RCC 7860 (cell line): ENCODE measurements at regions not wholly inside any gene's neighbourhood (a gene's known extent, or its start where the extent isn't known, plus 50 kb on each side); places are given as distances from the start of the nearest gene placed in this dataset.
A peak's percentile ranks its signal among the peaks of the same experiment; 100 is the strongest.

ENCODE experiments used
- DNase-seq: peaks from one replicate; pipeline ENCODE4 v3.0.0-alpha.2; 2015; ENCODE audit warnings: low spot score
- FAIRE-seq: peaks from 2 replicates; lab custom pipeline; 2012; peaks lifted over from hg19 to GRCh38; lab: Jason Lieb, UNC

DNA sequence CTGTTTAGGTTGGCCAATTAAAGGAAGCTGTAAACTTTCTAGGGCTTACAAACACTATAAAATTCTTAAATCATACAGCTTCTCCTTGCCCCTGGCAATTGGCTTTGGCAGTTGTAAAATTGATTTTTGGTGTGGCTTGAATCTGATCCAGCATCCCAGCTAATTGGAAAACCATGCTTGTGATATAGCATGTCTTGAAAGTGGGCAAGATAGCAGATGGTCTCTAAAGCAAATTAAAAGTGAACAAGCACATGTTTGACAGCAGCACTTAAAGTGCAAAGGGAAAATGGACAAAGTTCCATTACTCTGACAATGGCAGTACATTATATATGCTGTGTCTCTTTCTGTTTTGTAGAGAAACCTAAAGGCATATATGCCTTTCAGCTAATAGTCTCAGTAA is 302.9 kb upstream of the NXPH2 start:
- DNase-seq = no peak
- no peak for FAIRE-seq

DNA sequence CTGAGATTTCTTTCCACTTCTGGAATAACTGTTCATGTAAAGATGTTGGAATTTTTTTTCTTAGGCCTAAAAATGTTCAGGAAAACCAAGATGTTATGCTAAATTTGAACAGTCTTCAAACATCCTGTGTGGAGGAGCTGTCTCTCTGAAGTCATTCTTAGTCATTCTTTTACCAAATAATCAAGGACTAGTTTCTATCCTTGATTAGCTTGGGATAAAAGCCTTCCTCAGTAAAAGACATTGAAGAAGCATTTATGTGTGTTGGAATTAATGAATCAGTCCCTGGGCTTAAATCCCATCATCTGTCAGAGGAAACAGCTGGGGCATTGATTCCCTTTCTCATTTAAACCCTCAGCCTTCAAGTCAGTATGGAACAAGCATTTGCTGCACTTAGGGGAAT is 300.1 kb upstream of the NXPH2 start:
- FAIRE-seq (no peak), DNase-seq (no peak)

DNA sequence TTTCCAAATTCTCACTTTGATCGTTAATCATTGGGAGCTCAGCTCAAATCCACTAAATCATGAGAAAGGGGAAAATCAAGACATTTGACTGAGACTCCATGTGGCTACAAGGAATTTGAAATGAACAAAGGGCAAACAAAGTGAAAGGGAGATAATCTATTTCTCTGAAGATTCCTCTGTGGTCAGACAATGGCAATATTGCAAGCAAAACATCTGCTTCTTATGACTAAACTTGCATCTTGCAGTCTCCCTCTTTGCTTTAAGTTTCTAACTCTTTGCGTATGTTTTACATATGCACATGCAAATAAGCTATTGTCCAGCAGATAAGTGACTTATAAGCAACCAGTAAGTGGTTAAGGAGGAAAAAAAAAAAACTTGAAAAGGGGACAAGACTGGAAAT is 299.1 kb upstream of the NXPH2 start:
- no peak for DNase-seq
- FAIRE-seq = no peak

DNA sequence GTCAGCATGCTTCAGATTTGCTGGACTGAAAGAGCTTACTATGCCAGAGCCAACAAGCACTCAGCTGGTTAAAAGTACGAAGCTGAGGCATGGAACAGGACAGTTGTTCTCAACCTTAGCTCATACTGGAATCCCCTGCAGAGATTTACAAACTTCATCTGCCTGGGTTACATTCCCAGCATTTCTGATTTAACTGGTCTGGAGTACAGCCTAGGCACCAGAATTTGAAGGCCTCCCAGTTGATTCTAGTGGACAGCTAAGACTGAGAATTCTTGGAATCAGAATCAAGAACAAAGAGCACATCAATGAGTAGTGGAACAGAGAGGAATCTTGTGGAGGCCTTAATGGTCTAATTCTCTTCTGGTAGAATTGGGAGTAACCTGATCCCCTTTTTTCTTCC is 298.2 kb upstream of the NXPH2 start:
- no peak for DNase-seq
- FAIRE-seq = no peak

DNA sequence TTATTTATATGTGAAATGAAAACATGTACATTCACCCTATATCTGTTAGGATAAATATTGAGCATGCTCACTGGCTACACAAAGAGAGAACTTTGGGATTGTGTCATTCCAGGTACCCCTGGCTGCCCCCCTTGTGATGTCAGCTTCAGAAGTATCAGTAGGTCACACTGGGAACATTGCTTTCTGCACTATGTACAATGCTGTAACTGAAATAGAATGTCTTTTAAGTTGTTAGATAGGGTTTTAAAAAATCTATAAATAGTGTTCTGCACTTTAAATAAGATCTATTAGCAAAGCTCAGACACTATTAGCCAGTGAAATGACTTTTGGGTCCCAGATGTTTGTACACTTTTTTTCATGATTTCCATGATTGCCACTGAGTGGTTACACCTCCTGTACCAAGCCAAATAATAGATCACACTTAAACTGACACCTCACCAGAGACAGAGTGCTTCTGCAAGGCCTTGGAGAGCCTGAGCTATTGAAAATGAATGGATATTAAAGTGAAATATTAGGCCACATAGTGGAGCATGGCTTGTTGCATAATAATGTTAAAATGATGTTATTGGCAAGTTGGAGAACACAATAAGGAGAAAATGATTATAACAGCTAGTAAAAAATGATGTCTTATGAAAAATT is 297.0 kb upstream of the NXPH2 start:
- no peak for DNase-seq
- FAIRE-seq = no peak

GRCh38 chr2:139067874-139068273 is 287.7 kb upstream of the NXPH2 start:
- no peak for FAIRE-seq
- no peak for DNase-seq

GRCh38 chr2:139067072-139067471 is 286.9 kb upstream of the NXPH2 start:
- FAIRE-seq (no peak), DNase-seq (no peak)

DNA sequence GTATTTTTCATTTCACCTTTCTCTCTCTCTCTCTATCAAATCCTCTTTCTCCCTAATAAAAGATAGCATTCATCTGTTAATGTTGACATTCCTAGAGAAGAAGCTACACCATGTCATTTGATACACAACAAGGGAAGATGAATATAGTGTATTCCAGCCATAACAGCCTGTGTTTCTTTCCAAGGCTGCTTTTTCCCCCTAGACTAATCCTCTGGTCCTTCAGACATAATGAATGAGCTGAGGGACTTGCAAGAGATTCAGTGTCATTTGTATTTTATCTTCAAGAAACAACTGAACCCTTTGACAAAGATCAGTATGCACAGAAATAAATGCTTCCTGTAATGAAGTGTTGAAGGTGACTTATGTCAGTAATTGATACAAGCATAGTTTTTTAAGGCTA is 284.0 kb upstream of the NXPH2 start:
- no peak for FAIRE-seq
- DNase-seq = no peak

DNA sequence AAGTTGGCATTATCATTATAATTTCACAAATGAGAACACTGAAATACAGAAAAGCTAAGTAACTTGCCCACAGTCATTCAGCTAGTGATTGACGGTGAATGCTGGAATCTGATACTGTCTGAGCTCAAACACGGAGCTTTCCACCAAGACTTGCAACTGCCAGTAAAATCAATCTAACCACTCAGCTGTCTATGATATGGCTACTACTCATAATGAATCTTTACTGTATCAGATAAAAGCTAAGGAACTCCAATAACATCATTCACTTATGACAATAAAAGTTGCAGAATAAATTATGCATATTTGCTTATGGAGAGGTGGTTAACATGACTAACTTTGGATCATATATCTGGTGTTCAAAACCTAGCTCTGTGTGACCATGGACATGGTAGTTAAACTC is 279.4 kb upstream of the NXPH2 start:
- no peak for DNase-seq
- FAIRE-seq = no peak

- FAIRE-seq (no peak), DNase-seq (no peak)
Measured at GRCh38 chr2:139055202-139055601, 275.0 kb upstream of the NXPH2 start.

DNA sequence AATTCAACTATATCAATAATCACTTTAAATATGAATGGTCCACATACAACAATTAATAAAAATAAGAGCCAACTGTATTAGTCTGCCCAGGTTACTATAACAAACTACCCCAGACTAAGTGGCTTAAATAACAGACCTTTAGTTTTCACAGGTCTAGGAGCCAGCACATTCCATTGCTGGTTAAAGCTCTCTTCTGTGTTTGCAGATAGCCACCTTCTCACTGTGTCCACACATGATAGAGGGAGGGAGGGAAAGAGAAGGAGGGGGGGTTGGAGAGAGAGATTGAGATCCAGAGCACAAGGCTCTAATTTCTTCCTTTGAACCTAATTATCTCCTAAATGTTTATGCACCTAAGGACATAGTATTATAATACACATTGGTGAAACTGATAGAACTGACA is 267.8 kb upstream of the NXPH2 start:
- DNase-seq = no peak
- no peak for FAIRE-seq

DNA sequence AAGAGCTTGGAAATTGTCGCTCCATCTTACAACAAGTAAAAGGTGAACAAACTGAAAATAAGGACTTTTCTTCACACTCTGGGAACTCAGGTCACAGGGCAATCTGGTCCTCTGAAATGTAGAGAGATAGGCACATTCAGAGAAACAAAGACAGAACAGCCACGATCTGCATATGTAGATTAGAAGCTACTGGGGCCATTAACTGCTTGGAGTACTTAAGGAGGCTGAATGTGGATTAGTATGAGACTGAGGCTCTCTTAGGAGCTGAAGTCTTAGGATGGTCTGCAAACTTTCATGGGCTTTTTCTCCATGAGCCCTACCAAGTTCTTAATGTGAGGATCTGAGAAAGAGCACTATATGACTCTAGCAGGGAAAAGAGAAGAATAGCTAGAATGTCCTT is 265.3 kb upstream of the NXPH2 start:
- DNase-seq (no peak), FAIRE-seq (no peak)

GRCh38 chr2:139034064-139034463 is 253.9 kb upstream of the NXPH2 start:
- FAIRE-seq = no peak
- DNase-seq = no peak

DNA sequence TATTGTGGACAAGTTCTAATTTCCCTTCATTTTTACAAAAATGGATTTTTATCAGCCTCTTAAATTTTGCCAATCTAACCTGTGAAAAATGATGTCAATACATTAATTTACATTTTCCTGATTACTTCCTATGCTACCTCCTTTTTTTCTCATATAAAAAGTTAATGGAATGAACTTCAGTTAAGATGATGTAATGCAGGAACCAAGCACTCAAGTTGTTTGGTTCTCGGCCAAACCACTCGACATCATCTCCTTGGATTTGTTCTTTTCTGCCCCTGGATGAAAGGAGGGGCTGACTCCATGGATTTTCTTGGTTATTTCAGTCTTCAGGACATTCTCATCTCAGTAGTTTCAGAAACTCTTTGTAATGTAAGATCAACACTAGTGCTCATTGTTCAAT is 253.1 kb upstream of the NXPH2 start:
- FAIRE-seq (peak; percentile 81), DNase-seq (peak; percentile 47)

GRCh38 chr2:139031722-139032121 is 251.5 kb upstream of the NXPH2 start:
- DNase-seq (peak; percentile 31), FAIRE-seq (no peak)

DNA sequence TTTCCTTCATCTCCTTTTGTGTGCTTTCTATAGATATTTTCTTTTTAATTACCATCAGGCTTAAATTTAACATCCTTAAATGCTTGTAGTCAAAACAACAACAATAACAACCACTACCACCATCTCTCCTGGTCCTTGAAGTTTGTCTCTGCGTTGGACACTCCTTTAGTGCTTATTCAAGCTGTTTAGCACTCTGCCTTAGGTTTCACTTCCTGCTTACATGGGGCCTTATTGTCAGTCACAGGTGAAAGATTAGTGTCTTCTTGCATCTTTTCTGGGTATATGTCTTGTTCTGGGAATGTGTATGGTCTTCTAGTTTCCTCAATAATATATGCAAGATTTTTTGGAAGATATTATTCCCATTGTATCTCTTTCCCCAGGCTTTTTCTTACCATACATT is 240.1 kb upstream of the NXPH2 start:
- DNase-seq (no peak), FAIRE-seq (no peak)

DNA sequence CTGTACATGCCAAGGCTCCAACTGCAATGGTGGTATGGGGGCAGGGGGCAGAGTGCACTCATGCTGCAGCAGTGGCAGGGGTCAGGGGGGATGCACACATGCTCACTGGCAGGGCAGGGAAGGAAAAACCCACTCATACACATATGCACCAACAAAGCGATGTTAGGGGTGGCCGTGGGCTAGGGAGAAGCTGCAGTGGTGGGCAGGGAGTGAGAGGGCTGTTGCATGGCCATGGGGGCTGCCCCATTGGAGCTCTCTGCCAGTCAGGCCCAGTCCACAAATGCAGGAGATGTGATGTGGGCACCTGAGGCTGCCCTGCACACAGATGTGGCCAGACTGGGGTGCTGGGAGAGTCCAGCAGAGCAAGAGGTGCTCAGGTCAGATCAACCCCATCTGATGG is 238.1 kb upstream of the NXPH2 start:
- DNase-seq = no peak

DNA sequence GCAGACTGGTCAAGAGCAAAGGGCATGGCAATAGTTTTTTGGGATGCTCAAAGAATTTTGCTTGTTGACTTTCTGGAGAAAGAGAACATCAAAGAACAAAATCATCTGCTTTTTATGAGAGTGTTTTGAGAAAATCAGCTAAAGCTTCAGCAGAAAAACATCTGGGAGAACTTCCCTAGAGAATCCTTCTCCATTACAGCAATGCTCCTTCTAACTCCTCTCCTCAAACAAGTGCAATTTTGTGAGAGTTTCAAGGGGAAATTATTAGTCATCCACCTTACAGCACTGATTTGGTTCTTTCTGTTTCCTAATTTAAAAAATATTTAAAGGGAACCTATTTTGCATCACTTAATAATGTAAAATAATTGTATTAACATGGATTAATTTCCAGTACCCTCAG is 226.9 kb upstream of the NXPH2 start:
- no peak for DNase-seq
- FAIRE-seq = no peak

More for the DNA sequence above, 238.1 kb upstream of the NXPH2 start:
- no peak for FAIRE-seq

DNA sequence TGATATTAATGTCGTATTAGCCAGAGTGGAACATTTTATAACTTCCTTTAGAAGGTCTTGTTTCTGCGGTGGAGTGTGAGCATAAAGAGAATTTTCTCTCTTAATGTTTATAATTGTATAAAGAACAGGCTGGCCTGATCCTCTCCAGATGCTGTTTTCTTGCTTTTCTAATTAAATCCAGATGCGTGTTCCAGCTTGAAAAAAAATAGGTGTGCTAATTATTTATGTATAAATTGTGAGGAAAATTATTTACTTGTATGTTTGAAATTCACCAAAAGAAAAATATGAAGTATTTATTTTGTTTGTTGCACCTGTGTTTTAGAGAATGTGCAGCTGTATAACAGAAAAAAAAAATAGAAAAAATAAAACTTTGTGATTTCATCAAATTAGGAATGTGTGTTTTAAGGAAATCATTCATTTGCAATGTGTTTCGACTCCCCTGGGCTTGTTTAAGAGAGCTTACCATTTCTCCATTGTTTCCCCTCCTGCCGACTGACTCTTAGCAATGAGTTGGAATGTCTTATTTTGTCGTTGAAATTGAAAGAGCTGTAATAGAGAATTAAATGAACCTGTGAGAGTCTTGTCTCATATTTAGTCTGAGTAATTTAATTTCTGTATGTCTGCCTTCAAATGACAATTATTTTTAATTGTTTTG is 220.1 kb upstream of the NXPH2 start:
- no peak for FAIRE-seq

DNA sequence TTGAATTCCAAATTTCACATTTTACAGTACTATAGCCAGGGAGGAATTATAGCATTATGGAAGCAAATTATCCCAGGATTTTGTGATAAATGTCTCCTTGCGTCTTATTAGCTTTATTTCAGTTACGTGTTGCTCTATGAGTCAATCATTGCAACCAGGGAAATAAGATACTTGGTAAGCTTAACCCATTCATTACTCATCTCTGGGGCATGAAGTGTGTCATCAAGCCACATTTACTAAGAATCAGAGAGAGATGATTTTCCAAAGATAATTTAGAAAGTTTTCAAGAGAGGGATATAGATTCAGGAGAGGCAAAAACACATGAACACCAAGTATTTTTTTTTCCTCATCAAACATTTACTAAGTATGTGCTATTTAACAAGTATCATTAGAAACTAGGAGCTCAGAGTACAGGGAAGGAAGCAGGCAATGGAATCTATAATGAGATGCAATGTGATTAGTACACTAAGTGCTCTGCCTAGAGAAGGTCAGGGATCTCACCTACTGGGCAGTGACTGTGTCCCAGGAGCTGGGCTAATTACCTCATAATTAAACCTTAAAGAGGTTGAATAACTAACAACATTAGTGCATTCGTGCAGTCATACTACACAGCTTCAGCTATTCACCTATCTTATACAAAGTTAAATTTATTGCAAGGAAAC is 217.8 kb upstream of the NXPH2 start:
- FAIRE-seq = peak; percentile 96
- DNase-seq = peak; percentile 83

More for the DNA sequence above, 220.1 kb upstream of the NXPH2 start:
- no peak for DNase-seq

DNA sequence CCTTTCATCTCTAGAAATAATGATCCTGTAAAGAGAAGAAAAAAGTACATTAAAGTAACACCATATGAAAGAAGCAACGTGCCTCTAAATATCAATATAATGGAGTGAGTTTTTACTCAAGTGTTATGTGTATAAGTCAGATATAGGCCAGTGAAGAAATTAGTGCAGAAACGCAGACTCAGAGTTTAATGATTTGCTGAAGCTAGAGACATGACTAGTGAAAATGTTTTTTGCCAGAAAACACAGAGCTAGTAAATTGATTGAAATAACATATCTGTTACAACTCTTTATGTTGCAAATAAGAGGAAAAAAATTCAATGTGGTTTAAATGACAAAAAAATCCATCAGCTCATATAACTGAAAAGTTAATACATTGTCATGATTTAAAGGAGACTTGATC is 217.2 kb upstream of the NXPH2 start:
- FAIRE-seq = no peak
- peak; percentile 44 for DNase-seq

GRCh38 chr2:138994502-138994901 is 214.3 kb upstream of the NXPH2 start:
- FAIRE-seq = no peak

More at GRCh38 chr2:138994502-138994901, 214.3 kb upstream of the NXPH2 start:
- DNase-seq = no peak
